ENCODE measurements at regions not wholly inside any gene's neighbourhood (a gene's known extent, or its start where the extent isn't known, plus 50 kb on each side); places are given as distances from the start of the nearest gene placed in this dataset.

DNA sequence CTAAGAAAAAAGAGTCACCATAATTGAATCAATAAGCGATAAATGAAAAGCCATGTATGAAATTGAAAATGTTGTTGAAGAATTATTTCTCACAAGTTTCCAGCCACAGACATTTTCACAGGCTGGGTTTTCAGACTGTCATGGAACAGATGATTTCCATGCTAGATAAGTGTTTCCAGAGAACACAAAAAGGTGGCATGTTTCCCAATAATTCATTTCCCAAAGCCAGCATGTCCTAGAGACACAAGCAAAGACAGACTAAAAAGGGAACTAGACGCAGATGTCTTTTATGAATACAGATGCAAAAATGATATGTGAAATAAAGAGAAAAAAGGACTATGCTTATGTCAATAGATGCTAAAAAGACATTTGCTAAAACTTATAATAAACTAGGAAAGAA is 255.1 kb downstream of the EIPR1 start:
- in situ Hi-C loops (cut with MboI; ENCODE audit: low pct_ligation_motif_present in 1 of 4, low pct_unique_long_range_greater_than_20kb in 1 of 4, low sequenced_read_pairs in 3 of 4), result no loop called here
- WGBS, 2 donors (ENCODE audit: low coverage in 1 of 2), result 82 to 85% methylated on average over 2 of the region's 2 CpGs

DNA sequence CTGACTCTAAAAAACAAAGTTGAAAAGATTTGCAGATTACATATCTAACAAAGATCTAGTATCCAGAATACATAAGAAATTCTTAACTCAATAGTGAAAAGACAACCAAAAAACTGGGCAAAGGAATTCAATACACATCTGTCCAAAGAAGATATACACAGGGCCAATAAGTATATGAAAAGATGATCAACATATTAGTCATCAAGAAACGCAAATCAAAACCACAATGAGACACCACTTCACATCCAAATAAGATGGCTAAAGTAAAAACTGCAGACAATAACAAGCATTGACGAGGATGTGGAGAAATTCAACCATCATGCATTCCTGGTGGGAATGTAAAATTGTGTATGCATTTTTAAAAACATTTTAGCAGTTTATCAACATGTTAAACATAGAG is 256.0 kb downstream of the EIPR1 start:
- in situ Hi-C loops (cut with MboI; ENCODE audit: low pct_ligation_motif_present in 1 of 4, low pct_unique_long_range_greater_than_20kb in 1 of 4, low sequenced_read_pairs in 3 of 4) (no loop called here), intact Hi-C loops (cut with DNase I; ENCODE audit: low total_unique reads) (no loop called here)
- no peaks in the 10 kb centered on the region for H3K27me3 ChIP-seq
- no peak overlapping the region for H3K27ac ChIP-seq
- no peaks in the 10 kb centered on the region for H3K4me1 ChIP-seq
- 82 to 83% methylated on average over 2 of the region's 2 CpGs for WGBS, 2 donors (ENCODE audit: low coverage in 1 of 2)
- DNase-seq, result no peak
- TF ChIP-seq, protein P1, sequence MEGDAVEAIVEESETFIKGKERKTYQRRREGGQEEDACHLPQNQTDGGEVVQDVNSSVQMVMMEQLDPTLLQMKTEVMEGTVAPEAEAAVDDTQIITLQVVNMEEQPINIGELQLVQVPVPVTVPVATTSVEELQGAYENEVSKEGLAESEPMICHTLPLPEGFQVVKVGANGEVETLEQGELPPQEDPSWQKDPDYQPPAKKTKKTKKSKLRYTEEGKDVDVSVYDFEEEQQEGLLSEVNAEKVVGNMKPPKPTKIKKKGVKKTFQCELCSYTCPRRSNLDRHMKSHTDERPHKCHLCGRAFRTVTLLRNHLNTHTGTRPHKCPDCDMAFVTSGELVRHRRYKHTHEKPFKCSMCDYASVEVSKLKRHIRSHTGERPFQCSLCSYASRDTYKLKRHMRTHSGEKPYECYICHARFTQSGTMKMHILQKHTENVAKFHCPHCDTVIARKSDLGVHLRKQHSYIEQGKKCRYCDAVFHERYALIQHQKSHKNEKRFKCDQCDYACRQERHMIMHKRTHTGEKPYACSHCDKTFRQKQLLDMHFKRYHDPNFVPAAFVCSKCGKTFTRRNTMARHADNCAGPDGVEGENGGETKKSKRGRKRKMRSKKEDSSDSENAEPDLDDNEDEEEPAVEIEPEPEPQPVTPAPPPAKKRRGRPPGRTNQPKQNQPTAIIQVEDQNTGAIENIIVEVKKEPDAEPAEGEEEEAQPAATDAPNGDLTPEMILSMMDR (IDR thresholded peaks at IDR 0.05), result no peak
- TF ChIP-seq EP300 (IDR thresholded peaks at IDR 0.05; ENCODE audit: low read depth) (no peak), POLR2A (IDR thresholded peaks at IDR 0.05) (no peak), POLR2AphosphoS5 (IDR thresholded peaks at IDR 0.05) (no peak)
- no peaks in the 10 kb centered on the region for H3K36me3 ChIP-seq
- peaks cover 0 to 4% of the 10 kb centered on the region in 2 donors for H3K9me3 ChIP-seq
- no peak overlapping the region for H3K4me3 ChIP-seq

More for the DNA sequence above, 255.1 kb downstream of the EIPR1 start:
- Histone ChIP-seq H3K36me3 (no peaks in the 10 kb centered on the region), H3K4me1 (no peaks in the 10 kb centered on the region), H3K27me3 (no peaks in the 10 kb centered on the region), H3K9me3 (peaks cover 0 to 4% of the 10 kb centered on the region in 2 donors), H3K27ac (no peak overlapping the region), H3K4me3 (no peak overlapping the region)
- DNase-seq, result no peak
- TF ChIP-seq EP300 (IDR thresholded peaks at IDR 0.05; ENCODE audit: low read depth), result no peak
- intact Hi-C loops (cut with DNase I; ENCODE audit: low total_unique reads), result no loop called here

DNA sequence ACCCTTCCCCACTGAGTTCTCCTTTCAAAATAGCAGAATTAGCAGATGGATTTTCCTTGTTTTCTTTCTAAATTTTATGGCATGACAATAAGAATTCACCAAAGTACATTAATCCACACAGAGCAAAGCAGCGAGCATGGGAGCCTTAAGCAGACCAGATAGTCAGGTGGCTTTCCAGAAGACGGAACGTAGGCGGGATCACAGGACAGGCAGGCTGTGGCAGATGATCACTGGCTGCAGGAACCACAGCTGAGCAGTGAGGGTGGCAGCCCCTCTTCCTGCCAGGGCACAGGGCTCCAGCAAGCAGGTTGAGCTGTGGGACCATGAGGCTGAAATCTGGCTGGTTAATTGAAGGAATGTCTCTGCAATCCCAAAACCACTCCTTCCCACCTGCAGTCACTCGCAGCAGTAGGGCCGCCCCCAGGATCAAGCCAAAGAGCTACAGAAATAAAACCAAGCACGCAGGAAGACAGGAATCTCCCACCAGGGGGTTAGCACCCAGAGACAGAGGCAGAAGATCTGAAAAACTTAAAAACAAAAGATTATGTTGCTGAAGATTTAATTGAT is 259.9 kb downstream of the EIPR1 start:
- in situ Hi-C loops (cut with MboI; ENCODE audit: low pct_ligation_motif_present in 1 of 4, low pct_unique_long_range_greater_than_20kb in 1 of 4, low sequenced_read_pairs in 3 of 4), result no loop called here
- H3K36me3 ChIP-seq, result no peaks in the 10 kb centered on the region
- H3K9me3 ChIP-seq, result peaks cover 0 to 4% of the 10 kb centered on the region in 2 donors
- H3K4me1 ChIP-seq, result no peaks in the 10 kb centered on the region
- no peaks in the 10 kb centered on the region for H3K27me3 ChIP-seq
- no peak overlapping the region for H3K4me3 ChIP-seq
- WGBS, 2 donors (ENCODE audit: low coverage in 1 of 2), result 82% methylated on average over 7 of the region's 7 CpGs; no CpG with 5 or more reads in 1 of the 2 donors
- H3K27ac ChIP-seq, result no peak overlapping the region
- intact Hi-C loops (cut with DNase I; ENCODE audit: low total_unique reads), result no loop called here
- no peak for DNase-seq
- TF ChIP-seq, protein P1 (IDR thresholded peaks at IDR 0.05), result no peak
- TF ChIP-seq EP300 (IDR thresholded peaks at IDR 0.05; ENCODE audit: low read depth) (no peak), POLR2AphosphoS5 (IDR thresholded peaks at IDR 0.05) (no peak)

DNA sequence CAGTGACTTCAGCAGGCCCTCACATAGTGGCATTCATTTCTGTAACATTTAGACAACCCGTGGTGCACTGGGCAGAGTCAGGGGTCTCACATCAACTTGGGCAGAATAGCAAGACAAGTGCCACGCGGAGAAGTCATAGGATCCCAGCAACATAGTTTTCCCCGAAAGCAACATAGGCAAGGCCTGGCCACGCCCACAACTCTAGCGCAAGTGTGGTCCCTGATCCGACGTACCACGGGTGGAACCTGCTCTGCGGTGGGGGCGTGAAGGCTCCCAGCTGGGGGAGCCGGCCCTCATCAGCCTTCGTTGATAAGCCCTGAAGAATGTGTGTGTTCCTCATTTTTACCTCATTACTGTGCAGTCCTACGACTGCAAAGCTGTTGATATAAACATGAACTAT is 261.2 kb downstream of the EIPR1 start:
- intact Hi-C loops (cut with DNase I; ENCODE audit: low total_unique reads) (no loop called here), in situ Hi-C loops (cut with MboI; ENCODE audit: low pct_ligation_motif_present in 1 of 4, low pct_unique_long_range_greater_than_20kb in 1 of 4, low sequenced_read_pairs in 3 of 4) (no loop called here)
- Histone ChIP-seq H3K36me3 (no peaks in the 10 kb centered on the region), H3K27me3 (no peaks in the 10 kb centered on the region), H3K9me3 (peaks cover 0 to 4% of the 10 kb centered on the region in 2 donors), H3K4me1 (no peaks in the 10 kb centered on the region), H3K4me3 (no peak overlapping the region), H3K27ac (no peak overlapping the region)
- no peak for DNase-seq
- no peak for TF ChIP-seq POLR2A (IDR thresholded peaks at IDR 0.05)
- TF ChIP-seq POLR2AphosphoS5 (IDR thresholded peaks at IDR 0.05), result no peak
- TF ChIP-seq, protein P1 (IDR thresholded peaks at IDR 0.05), result no peak
- TF ChIP-seq EP300 (IDR thresholded peaks at IDR 0.05; ENCODE audit: low read depth), result no peak
- WGBS, 2 donors (ENCODE audit: low coverage in 1 of 2), result 78 to 81% methylated on average over 4 to 14 of the region's 14 CpGs
